22Rv1 (cell line): ENCODE measurements at regions not wholly inside any gene's neighbourhood (a gene's known extent, or its start where the extent isn't known, plus 50 kb on each side); places are given as distances from the start of the nearest gene placed in this dataset.

Experiments
- CTCF ChIP-seq: fragments of 450-650 bp; IDR thresholded peaks from 2 replicates; pipeline ENCODE4 v1.5.1; 2017; ENCODE audit warnings: mild to moderate bottlenecking
- ZFX ChIP-seq: fragments of 450-650 bp; IDR thresholded peaks from 2 replicates; pipeline ENCODE4 v1.6.1; 2017; ENCODE audit warnings: antibody characterized with exemption, borderline replicate concordance

- no peak for TF ChIP-seq CTCF
- TF ChIP-seq ZFX, result no peak
Observed at GRCh38 chr2:57049273-57049672, 865.5 kb downstream of the CCDC85A start.
